Activated CD8-positive, alpha-beta T cell treated with anti-CD3 and anti-CD28 coated beads, Interleukin-2, amount 10 ng/mL, durations not matched to agents 7 days and 5 days (primary cell): ENCODE measurements at regions not wholly inside any gene's neighbourhood (a gene's known extent, or its start where the extent isn't known, plus 50 kb on each side); places are given as distances from the start of the nearest gene placed in this dataset.

Experiments used
- ATAC-seq: fragments of 150-1000 bp; cut with Tn5 transposase; one replicate; pipeline ENCODE4 v1.10.0; 2021; ENCODE audit warnings: moderate library complexity
- CTCF ChIA-PET: fragments of 350-600 bp; sonication (Branson Sonifier 250); formaldehyde crosslinking; loops from one replicate; lab custom pipeline; 2021; ENCODE audit warnings: antibody characterized with exemption; lab: Charles Lee
- POLR2A ChIA-PET: fragments of 350-600 bp; sonication (Branson Sonifier 250); formaldehyde crosslinking; loops from one replicate; lab custom pipeline; 2021; ENCODE audit warnings: antibody characterized with exemption; lab: Charles Lee
- DNase-seq: peaks from one replicate; pipeline ENCODE4 v3.0.0-alpha.2; 2020
- H3K27ac Mint-ChIP-seq: one replicate; pipeline ENCODE4 v1.8.0; 2021; ENCODE audit warnings: mild to moderate bottlenecking, mixed read lengths
- H3K27me3 Mint-ChIP-seq: one replicate; pipeline ENCODE4 v1.8.0; 2021; ENCODE audit warnings: low read depth, mixed read lengths
- H3K36me3 Mint-ChIP-seq: one replicate; pipeline ENCODE4 v1.8.0; 2021; ENCODE audit warnings: low read depth, mixed read lengths
- H3K4me1 Mint-ChIP-seq: one replicate; pipeline ENCODE4 v1.8.0; 2021; ENCODE audit warnings: low read depth, mixed read lengths
- H3K4me3 Mint-ChIP-seq: one replicate; pipeline ENCODE4 v1.8.0; 2021; ENCODE audit warnings: mild to moderate bottlenecking, mixed read lengths
- H3K9me3 Mint-ChIP-seq: one replicate; pipeline ENCODE4 v1.8.0; 2022; ENCODE audit warnings: mixed read lengths; ENCODE audit not compliant: insufficient read depth

GRCh38 chr1:48062353-48062752, 65.2 kb upstream of the TRABD2B start:
- no peaks in the 10 kb centered on the region for H3K9me3 Mint-ChIP-seq
- H3K27ac Mint-ChIP-seq, result no peak overlapping the region
- ChIA-PET CTCF (interaction anchor here (3.5 kb wide), 1 partner anchor 64 kb away, joined by 22 read pairs; the partner anchor contains the start of gene TRABD2B), POLR2A (no interaction called here)
- H3K36me3 Mint-ChIP-seq, result no peaks in the 10 kb centered on the region
- ATAC-seq (no peak), DNase-seq (no peak)
- no peaks in the 10 kb centered on the region for H3K27me3 Mint-ChIP-seq
- no peak overlapping the region for H3K4me3 Mint-ChIP-seq
- H3K4me1 Mint-ChIP-seq, result no peaks in the 10 kb centered on the region

GRCh38 chr1:48061162-48062136, 64.3 kb upstream of the TRABD2B start:
- Mint-ChIP-seq H3K9me3 (no peaks in the 10 kb centered on the region), H3K27ac (no peak overlapping the region), H3K4me1 (no peaks in the 10 kb centered on the region), H3K36me3 (no peaks in the 10 kb centered on the region), H3K27me3 (no peaks in the 10 kb centered on the region), H3K4me3 (no peak overlapping the region)
- ChIA-PET POLR2A (no interaction called here), CTCF (interaction anchor here (0.6 to 3.5 kb wide), 7 partner anchors 8 to 63 kb away, joined by 3 to 22 read pairs (median 3); partner anchors contain the start of gene TRABD2B)
- DNase-seq (peak; percentile 46), ATAC-seq (no peak)

- DNase-seq (no peak), ATAC-seq (no peak)
- no peaks in the 10 kb centered on the region for H3K9me3 Mint-ChIP-seq
- no peak overlapping the region for H3K27ac Mint-ChIP-seq
- H3K27me3 Mint-ChIP-seq, result no peaks in the 10 kb centered on the region
- no peak overlapping the region for H3K4me3 Mint-ChIP-seq
- ChIA-PET POLR2A (no interaction called here), CTCF (interaction anchor here (1.2 kb wide), 1 partner anchor 61 kb away, joined by 3 read pairs; no protein-coding TSS in a partner anchor)
- no peaks in the 10 kb centered on the region for H3K4me1 Mint-ChIP-seq
- no peaks in the 10 kb centered on the region for H3K36me3 Mint-ChIP-seq
These were observed 62.1 kb upstream of the TRABD2B start for GRCh38 chr1:48059289-48059688.

GRCh38 chr1:48058135-48059025, 61.2 kb upstream of the TRABD2B start:
- Mint-ChIP-seq H3K4me3 (no peak overlapping the region), H3K36me3 (no peaks in the 10 kb centered on the region), H3K27me3 (no peaks in the 10 kb centered on the region), H3K9me3 (no peaks in the 10 kb centered on the region), H3K4me1 (no peaks in the 10 kb centered on the region), H3K27ac (no peak overlapping the region)
- CTCF ChIA-PET, result interaction anchor here (1.2 kb wide), 1 partner anchor 60 kb away, joined by 3 read pairs; no protein-coding TSS in a partner anchor
- no peak for ATAC-seq
- POLR2A ChIA-PET, result no interaction called here
- DNase-seq, result no peak

- no peaks in the 10 kb centered on the region for H3K4me1 Mint-ChIP-seq
These were observed 60.1 kb upstream of the TRABD2B start for GRCh38 chr1:48057249-48057648.

GRCh38 chr1:48055876-48056764, 58.9 kb upstream of the TRABD2B start:
- ATAC-seq (no peak), DNase-seq (no peak)
- ChIA-PET CTCF (no interaction called here), POLR2A (no interaction called here)
- H3K9me3 Mint-ChIP-seq, result no peaks in the 10 kb centered on the region
- no peak overlapping the region for H3K4me3 Mint-ChIP-seq
- no peaks in the 10 kb centered on the region for H3K4me1 Mint-ChIP-seq
- H3K27ac Mint-ChIP-seq, result no peak overlapping the region
- H3K36me3 Mint-ChIP-seq, result no peaks in the 10 kb centered on the region
- no peaks in the 10 kb centered on the region for H3K27me3 Mint-ChIP-seq

More at GRCh38 chr1:48057249-48057648, 60.1 kb upstream of the TRABD2B start:
- CTCF ChIA-PET, result no interaction called here
- no peaks in the 10 kb centered on the region for H3K27me3 Mint-ChIP-seq
- no peak overlapping the region for H3K27ac Mint-ChIP-seq
- ATAC-seq, result no peak
- no peaks in the 10 kb centered on the region for H3K36me3 Mint-ChIP-seq
- H3K9me3 Mint-ChIP-seq, result no peaks in the 10 kb centered on the region
- H3K4me3 Mint-ChIP-seq, result no peak overlapping the region
- DNase-seq, result no peak
- POLR2A ChIA-PET, result no interaction called here

- no peaks in the 10 kb centered on the region for H3K9me3 Mint-ChIP-seq
- H3K4me3 Mint-ChIP-seq, result no peak overlapping the region
- H3K27me3 Mint-ChIP-seq, result no peaks in the 10 kb centered on the region
- DNase-seq, result no peak
- no peak overlapping the region for H3K27ac Mint-ChIP-seq
- no peak for ATAC-seq
- no peaks in the 10 kb centered on the region for H3K36me3 Mint-ChIP-seq
- POLR2A ChIA-PET, result no interaction called here
- H3K4me1 Mint-ChIP-seq, result no peaks in the 10 kb centered on the region
- CTCF ChIA-PET, result no interaction called here
These were observed 57.0 kb upstream of the TRABD2B start for GRCh38 chr1:48054232-48054631.

GRCh38 chr1:48052923-48053291, 55.7 kb upstream of the TRABD2B start:
- Mint-ChIP-seq H3K27ac (no peak overlapping the region), H3K4me3 (no peak overlapping the region), H3K4me1 (no peaks in the 10 kb centered on the region), H3K27me3 (no peaks in the 10 kb centered on the region), H3K9me3 (no peaks in the 10 kb centered on the region), H3K36me3 (no peaks in the 10 kb centered on the region)
- DNase-seq, result no peak
- ChIA-PET CTCF (no interaction called here), POLR2A (no interaction called here)
- ATAC-seq, result no peak

GRCh38 chr1:48051466-48052126, 54.4 kb upstream of the TRABD2B start:
- ChIA-PET CTCF (interaction anchor here (0.9 kb wide), 1 partner anchor 9 kb away, joined by 3 read pairs; no protein-coding TSS in a partner anchor), POLR2A (no interaction called here)
- ATAC-seq (no peak), DNase-seq (no peak)
- Mint-ChIP-seq H3K4me3 (no peak overlapping the region), H3K27ac (no peak overlapping the region), H3K36me3 (no peaks in the 10 kb centered on the region), H3K27me3 (no peaks in the 10 kb centered on the region), H3K9me3 (no peaks in the 10 kb centered on the region), H3K4me1 (no peaks in the 10 kb centered on the region)

GRCh38 chr1:48049823-48050535, 52.8 kb upstream of the TRABD2B start:
- no peaks in the 10 kb centered on the region for H3K9me3 Mint-ChIP-seq
- no peak for DNase-seq
- H3K4me3 Mint-ChIP-seq, result no peak overlapping the region
- H3K4me1 Mint-ChIP-seq, result no peaks in the 10 kb centered on the region
- ChIA-PET POLR2A (no interaction called here), CTCF (interaction anchor here (0.6 kb wide), 1 partner anchor 313 kb away, joined by 3 read pairs; no protein-coding TSS in a partner anchor)
- no peak overlapping the region for H3K27ac Mint-ChIP-seq
- ATAC-seq, result no peak
- no peaks in the 10 kb centered on the region for H3K36me3 Mint-ChIP-seq
- no peaks in the 10 kb centered on the region for H3K27me3 Mint-ChIP-seq
